ENCODE measurements at regions not wholly inside any gene's neighbourhood (a gene's known extent, or its start where the extent isn't known, plus 50 kb on each side); places are given as distances from the start of the nearest gene placed in this dataset.

GRCh38 chr22:47458348-47458747 is 695.9 kb downstream of the TBC1D22A start:
- Histone ChIP-seq H3K36me3 (ENCODE audit: control insufficient read depth, insufficient read depth, low read length) (no peaks in the 10 kb centered on the region), H3K4me3 (ENCODE audit: low read depth, low read length) (no peak overlapping the region), H3K27me3 (ENCODE audit: control insufficient read depth, insufficient read depth, low read length) (no peaks in the 10 kb centered on the region)
- no peak for DNase-seq (ENCODE audit: low read depth)
- FAIRE-seq = no peak
- TF ChIP-seq, protein P1, sequence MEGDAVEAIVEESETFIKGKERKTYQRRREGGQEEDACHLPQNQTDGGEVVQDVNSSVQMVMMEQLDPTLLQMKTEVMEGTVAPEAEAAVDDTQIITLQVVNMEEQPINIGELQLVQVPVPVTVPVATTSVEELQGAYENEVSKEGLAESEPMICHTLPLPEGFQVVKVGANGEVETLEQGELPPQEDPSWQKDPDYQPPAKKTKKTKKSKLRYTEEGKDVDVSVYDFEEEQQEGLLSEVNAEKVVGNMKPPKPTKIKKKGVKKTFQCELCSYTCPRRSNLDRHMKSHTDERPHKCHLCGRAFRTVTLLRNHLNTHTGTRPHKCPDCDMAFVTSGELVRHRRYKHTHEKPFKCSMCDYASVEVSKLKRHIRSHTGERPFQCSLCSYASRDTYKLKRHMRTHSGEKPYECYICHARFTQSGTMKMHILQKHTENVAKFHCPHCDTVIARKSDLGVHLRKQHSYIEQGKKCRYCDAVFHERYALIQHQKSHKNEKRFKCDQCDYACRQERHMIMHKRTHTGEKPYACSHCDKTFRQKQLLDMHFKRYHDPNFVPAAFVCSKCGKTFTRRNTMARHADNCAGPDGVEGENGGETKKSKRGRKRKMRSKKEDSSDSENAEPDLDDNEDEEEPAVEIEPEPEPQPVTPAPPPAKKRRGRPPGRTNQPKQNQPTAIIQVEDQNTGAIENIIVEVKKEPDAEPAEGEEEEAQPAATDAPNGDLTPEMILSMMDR (IDR thresholded peaks at IDR 0.05; ENCODE audit: insufficient read depth, low read length, severe bottlenecking) = no peak

GRCh38 chr22:47457509-47458300 is 695.3 kb downstream of the TBC1D22A start:
- no peak for DNase-seq (ENCODE audit: low read depth)
- H3K4me3 ChIP-seq (ENCODE audit: low read depth, low read length) = no peak overlapping the region
- no peak for FAIRE-seq
- TF ChIP-seq, protein P1 (IDR thresholded peaks at IDR 0.05; ENCODE audit: insufficient read depth, low read length, severe bottlenecking) = no peak
- no peaks in the 10 kb centered on the region for H3K36me3 ChIP-seq (ENCODE audit: control insufficient read depth, insufficient read depth, low read length)
- H3K27me3 ChIP-seq (ENCODE audit: control insufficient read depth, insufficient read depth, low read length) = no peaks in the 10 kb centered on the region

DNA sequence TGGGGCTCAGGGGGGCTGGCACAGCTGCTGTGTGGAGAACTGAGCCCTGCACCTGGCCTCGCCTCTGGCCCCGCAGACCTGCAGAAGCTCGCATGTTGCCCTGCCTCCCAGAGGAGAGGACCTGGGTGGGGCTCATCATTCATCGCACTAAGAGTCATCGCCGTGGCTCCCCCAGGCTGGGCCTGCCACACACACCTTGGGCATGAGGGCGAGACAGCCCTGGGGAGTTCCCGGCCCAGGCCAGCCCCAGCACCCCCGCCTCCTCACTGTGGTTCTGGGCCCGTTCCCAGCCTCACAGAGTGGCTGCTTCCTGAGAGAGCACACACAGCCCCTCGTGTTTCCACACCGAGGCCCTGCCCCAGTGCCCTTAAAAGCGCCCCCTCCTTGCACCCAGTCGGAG is 694.6 kb downstream of the TBC1D22A start:
- TF ChIP-seq, protein P1 (IDR thresholded peaks at IDR 0.05; ENCODE audit: insufficient read depth, low read length, severe bottlenecking) = no peak
- Histone ChIP-seq H3K36me3 (ENCODE audit: control insufficient read depth, insufficient read depth, low read length) (no peaks in the 10 kb centered on the region), H3K27me3 (ENCODE audit: control insufficient read depth, insufficient read depth, low read length) (no peaks in the 10 kb centered on the region), H3K4me3 (ENCODE audit: low read depth, low read length) (no peak overlapping the region)
- FAIRE-seq = no peak
- no peak for DNase-seq (ENCODE audit: low read depth)

DNA sequence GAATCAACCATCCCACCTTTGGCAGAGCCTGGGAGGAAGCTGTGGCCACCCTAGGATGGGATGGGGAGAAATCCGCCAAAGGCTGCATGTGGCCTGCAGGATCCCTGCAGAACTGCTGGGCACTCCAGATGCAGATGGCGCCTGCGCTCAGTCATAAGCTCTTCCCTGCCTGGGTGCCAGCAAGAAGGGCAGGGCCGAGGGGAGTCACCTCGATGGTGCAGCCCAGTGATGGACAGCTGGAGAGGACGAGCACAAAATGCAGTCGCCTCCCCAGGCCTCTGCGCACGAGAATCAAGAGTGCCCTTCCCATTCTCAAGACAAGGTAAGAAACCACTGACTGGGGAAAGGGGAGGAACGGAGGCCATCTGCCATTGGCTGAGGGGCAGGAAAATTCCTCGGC is 693.6 kb downstream of the TBC1D22A start:
- TF ChIP-seq, protein P1 (IDR thresholded peaks at IDR 0.05; ENCODE audit: insufficient read depth, low read length, severe bottlenecking) = no peak

GRCh38 chr22:47453049-47453448 is 690.6 kb downstream of the TBC1D22A start:
- DNase-seq (ENCODE audit: low read depth) (no peak), FAIRE-seq (no peak)
- TF ChIP-seq, protein P1 (IDR thresholded peaks at IDR 0.05; ENCODE audit: insufficient read depth, low read length, severe bottlenecking) = no peak
- H3K36me3 ChIP-seq (ENCODE audit: control insufficient read depth, insufficient read depth, low read length) = no peaks in the 10 kb centered on the region
- H3K4me3 ChIP-seq (ENCODE audit: low read depth, low read length) = no peak overlapping the region
- H3K27me3 ChIP-seq (ENCODE audit: control insufficient read depth, insufficient read depth, low read length) = no peaks in the 10 kb centered on the region

More for the DNA sequence above, 693.6 kb downstream of the TBC1D22A start:
- H3K4me3 ChIP-seq (ENCODE audit: low read depth, low read length) = no peak overlapping the region
- H3K36me3 ChIP-seq (ENCODE audit: control insufficient read depth, insufficient read depth, low read length) = no peaks in the 10 kb centered on the region
- FAIRE-seq = no peak
- no peaks in the 10 kb centered on the region for H3K27me3 ChIP-seq (ENCODE audit: control insufficient read depth, insufficient read depth, low read length)
- DNase-seq (ENCODE audit: low read depth) = no peak

GRCh38 chr22:47452184-47452583 is 689.7 kb downstream of the TBC1D22A start:
- FAIRE-seq (no peak), DNase-seq (ENCODE audit: low read depth) (no peak)
- no peaks in the 10 kb centered on the region for H3K27me3 ChIP-seq (ENCODE audit: control insufficient read depth, insufficient read depth, low read length)
- no peak overlapping the region for H3K4me3 ChIP-seq (ENCODE audit: low read depth, low read length)
- H3K36me3 ChIP-seq (ENCODE audit: control insufficient read depth, insufficient read depth, low read length) = no peaks in the 10 kb centered on the region
- TF ChIP-seq, protein P1 (IDR thresholded peaks at IDR 0.05; ENCODE audit: insufficient read depth, low read length, severe bottlenecking) = no peak

Data from bronchial epithelial cell (primary cell).